Right ventricle myocardium inferior (tissue), 1 donor: ENCODE measurements at regions not wholly inside any gene's neighbourhood (a gene's known extent, or its start where the extent isn't known, plus 50 kb on each side); places are given as distances from the start of the nearest gene placed in this dataset.

Experiments
- ATAC-seq: fragments of 200-7000 bp; cut with Tn5 transposase; one replicate; pipeline ENCODE4 v1.9.1; 2020; ENCODE audit warnings: mild to moderate bottlenecking, moderate library complexity
- DNase-seq: peaks from one replicate; pipeline ENCODE4 v3.0.0; 2021; ENCODE audit errors: missing footprints
- intact Hi-C: fragments of 100-400 bp; cut with DNase I; formaldehyde crosslinking; loops from one replicate; pipeline ENCODE4 v1.11.0; 2022
- donor health status: DM: no; HTN: yes; CAD: no; lungs with severe emphysema.

DNA sequence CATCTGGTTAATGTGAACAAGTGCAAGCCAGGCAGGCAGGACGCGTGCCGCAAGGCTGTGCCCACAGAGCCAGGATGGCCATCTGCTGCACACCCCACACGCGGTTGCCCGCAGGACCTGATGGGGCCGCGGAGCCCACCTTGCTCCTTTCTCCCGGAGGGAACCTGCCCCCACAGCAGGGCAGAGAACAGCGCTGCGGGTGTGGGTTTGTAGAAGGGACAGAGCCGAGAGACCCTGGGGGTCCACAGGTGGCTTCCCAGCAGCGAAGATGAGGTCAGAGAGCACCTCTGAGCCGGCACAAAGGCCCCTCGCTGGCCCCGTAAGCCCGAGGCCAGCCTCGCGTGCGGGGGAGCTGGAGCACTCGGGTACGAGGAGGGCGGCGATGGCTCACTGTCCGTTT is 460.8 kb upstream of the SALL3 start:
- no peak for ATAC-seq

DNA sequence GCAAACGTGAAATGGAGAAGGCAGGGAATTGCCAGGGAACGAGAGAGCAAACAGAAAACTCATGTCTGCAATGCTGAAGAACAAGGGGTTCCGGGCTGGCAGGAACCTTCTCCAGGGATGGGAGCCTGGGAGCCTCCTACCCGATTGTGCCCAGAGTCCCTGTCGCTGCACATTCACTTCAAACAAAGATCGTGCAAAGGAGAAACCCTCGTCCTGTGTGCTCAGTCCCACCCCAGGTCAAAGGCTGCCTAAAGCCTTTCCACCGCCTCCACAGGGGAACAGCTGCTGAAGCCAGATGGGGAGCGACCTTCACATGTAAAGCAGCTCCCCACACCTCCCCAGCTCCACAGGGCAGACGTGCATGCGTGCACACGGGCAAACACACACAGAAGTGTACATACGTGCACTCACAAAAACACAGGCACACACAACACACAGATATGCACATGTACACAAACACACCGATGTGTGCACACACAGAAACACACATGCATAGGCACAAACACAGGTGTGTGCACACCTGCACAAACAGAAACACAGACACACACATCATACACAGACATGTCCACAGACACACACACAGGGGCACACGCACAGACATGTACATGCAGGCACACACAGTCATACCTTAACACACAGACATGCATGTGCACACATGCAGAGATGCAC is 460.1 kb upstream of the SALL3 start:
- DNase-seq (no peak), ATAC-seq (no peak)
- intact Hi-C loops = no loop called here

More for the DNA sequence above, 460.8 kb upstream of the SALL3 start:
- intact Hi-C loops = no loop called here
- no peak for DNase-seq

DNA sequence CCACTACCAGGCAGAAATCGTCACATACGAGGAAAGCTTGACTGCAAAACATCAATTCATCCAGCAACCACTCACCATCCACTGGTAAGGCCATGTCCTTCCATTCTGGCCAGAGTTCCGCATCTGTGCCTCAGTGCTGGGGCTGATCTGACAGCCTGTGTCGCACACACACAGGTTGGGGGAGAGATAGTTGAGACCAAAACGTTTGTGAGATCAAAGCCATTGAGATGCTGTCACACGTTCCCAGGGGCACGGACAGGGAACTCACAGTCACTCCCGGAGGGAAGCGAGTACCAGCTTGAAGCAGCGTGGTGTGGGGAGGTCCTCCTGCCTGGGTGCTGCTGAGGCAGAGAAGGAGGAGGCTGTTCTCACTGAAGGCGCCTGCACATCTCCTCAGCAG is 458.5 kb upstream of the SALL3 start:
- ATAC-seq = no peak
- DNase-seq = no peak
- intact Hi-C loops = no loop called here

DNA sequence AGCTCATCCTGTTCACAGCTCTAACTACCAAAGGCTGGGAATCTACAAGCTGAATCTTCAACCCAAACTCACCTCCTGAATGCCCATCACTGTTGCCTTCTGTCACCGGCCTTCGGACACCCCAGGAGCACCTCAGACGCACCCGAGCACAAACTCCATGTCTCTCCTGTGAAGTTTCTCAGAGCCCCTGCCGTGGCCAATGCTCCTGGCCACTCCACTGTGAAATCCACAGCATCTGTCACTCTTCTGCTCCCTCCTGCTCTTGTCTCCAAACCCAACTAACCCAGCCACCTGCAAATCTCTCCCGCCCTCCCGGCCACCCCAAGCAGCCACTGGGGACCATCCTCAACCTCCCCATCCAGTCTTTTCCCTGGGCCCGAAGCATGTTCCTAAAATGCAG is 457.9 kb upstream of the SALL3 start:
- DNase-seq = no peak
- ATAC-seq = no peak
- intact Hi-C loops = no loop called here

DNA sequence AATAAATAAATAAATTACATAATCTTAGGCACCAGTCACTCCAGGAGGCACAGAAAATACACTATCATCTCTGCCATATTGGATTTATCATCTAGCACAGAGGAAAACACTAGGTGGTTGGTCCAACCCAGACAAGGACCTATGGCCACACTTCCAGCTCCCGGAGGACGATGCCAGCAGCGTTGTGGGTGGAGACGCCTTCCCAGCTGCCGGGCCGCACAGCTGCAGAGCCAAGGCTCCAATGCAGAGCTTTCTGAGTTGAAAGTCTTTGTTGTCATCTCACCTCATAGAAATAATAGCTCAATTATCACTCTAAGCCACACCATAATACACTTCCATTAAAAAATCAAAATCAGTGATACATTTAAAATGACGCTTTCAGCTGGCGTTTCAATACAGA is 457.1 kb upstream of the SALL3 start:
- DNase-seq = no peak
- intact Hi-C loops = no loop called here
- ATAC-seq = no peak

DNA sequence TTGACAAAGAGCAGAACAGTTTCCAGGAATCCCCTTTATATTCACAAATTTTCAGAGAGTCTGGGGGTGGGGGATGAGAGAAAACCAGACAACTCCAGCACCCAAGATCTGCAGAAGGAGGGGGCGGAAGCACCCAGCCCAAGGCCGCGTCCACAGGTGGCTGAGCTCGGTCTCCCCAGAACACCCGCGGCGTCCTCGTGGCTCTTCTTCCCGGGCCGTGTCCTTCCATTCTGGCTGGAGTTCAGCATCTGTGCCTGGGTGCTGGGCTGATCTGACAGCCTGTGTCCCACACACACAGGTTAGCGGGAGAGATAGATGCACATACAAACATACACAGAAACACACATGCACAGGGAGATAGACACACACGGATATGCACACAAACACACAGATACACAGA is 455.8 kb upstream of the SALL3 start:
- ATAC-seq (no peak), DNase-seq (no peak)
- intact Hi-C loops = no loop called here

DNA sequence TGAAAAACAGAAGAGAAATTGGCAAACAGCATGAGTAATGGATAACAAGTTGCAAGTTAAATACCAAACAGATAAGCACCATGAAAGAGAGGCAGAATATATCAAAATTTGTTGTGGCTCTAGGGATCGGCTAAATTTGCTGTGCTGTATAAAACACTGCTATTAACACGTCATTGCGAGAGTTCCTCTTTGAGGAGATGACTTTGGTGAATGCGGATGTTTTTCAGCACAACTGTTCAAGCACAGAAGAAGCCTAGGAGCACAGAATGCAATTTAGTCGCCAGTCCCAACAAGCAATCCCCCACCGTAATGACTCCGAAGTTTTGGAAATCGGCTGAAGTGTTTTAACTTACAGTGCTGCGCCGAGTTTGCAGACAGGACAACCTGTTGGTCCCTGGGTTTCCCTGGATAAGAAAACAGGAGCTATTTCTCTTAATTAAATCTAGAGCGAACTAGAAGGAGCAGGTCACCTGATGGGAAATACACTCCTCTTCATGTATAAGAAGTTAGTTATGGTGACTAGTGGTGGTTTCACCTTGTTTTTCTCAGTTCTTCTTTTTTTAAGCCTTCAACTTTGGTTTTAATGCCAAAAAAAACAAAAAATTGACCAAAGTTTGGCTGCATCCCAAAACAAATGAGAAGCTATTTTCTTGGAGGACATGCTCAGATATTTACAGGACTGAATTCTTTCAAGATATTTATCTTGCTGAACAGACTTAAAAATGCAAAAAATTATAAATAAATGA is 454.1 kb upstream of the SALL3 start:
- intact Hi-C loops = no loop called here
- no peak for DNase-seq
- ATAC-seq = no peak

DNA sequence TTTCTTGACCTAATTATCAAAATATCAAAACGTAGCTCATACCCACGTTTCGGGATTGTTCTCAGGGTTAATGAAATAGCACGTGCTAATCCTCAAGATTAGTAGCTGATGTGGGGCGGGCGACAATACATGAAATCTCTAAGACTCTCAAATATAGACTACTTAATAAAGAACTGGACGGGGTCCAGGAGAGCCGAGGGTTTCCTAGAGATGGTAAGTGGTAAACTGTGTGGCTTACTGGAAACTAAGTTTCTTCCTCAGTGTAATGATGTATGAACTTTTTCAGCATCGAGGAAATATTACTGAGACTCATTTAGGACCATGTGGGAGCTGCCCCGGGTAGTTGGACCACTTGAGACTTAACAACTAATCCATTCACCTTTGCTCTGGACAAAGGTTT is 453.3 kb upstream of the SALL3 start:
- no peak for DNase-seq
- no peak for ATAC-seq
- intact Hi-C loops = no loop called here

DNA sequence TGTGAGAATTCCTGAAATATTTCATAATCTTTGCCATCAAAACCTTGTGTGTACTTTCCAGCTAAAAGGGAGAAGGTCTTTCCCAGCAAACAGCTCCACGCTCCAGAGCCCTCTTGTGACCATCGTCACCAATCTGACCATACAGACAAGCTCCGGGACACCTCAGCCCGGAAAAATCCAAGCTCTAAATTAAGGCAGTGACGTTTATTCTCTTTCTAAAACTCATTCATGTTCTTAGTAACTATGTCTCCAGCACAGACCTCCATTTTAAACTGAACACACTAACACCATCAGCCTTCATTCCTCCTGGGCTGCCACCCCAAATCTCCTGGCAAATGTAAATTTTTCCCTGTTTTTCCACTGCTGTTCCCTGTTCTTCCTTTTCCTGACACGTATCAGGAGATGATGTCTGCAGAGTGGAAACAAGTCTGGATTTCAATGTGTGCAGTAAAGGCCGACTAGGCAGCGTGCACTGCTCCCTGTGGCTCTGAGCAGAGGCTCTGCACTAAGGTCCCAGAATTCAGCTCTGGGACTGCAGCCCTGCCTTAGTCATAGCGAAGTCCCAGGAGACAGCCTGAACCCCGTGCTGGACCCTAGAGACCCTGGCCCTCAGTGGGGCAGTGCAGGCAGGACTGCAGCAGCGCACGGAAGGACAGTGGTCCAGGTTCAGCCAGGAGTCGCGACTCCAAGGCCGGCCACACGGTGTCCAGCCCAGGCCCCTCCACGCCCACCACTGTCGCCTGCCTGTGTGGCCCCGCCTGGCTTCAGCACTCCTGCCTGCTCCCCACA is 452.5 kb upstream of the SALL3 start:
- DNase-seq (no peak), ATAC-seq (no peak)
- intact Hi-C loops = no loop called here

DNA sequence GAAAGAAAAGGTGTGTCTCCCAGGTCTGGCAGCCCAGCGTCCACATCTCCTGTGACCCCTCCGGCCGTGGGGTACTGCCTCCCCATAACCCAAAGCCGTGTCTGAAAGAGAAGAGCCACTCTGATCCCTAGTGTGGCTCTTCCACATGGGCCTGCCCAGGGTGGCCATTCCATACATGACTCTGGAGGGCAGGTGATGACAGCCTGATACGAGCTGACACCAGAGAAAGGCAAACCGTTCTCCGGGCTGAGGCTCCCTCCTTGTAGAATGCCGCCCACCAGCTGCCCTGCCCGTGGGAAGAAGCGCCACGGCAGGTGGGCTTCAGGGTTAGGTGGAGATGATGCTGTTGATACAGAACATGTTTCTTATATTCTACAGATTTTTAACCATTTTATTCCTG is 451.6 kb upstream of the SALL3 start:
- intact Hi-C loops = no loop called here
- ATAC-seq = no peak
- DNase-seq = no peak

DNA sequence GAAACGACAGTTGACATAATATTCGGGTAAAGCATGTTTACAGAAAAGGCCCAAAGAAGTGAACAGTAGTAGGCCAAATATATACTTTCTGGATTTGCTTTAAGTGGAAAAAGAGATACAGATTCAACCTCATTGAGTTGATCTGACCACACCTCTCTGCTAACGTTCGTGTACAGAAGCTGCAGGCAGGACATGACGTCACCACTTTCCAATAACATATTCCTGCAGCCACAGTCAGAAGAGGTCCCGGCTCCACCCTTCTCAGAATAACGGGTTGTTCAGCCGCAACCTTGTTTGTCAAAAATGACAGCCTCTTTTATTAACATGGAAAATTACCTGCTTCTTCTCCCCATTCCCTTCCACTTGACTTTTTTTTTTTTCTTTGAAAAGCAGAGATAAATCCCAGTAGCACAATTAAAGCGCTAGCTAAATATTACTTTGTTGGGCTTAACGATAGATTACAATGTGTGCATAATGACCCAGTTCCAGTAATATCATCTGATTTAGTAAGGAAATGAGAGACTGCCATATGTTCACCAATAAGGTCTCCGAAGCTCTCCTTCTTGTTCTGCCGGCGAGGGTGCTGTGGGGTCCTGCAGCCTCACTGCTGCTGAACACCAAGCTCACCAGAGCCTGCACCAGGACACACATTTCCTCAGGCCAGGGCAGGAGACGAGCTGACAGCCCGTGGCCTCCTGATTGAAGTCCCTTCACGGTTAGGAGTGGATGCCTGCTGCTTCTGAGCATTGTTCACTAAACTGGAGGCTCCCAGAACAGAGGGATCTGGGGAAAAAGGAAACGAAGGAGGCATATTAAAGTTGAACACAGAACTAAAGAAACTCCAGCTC is 451.0 kb upstream of the SALL3 start:
- ATAC-seq = no peak
- intact Hi-C loops = no loop called here
- DNase-seq = no peak

DNA sequence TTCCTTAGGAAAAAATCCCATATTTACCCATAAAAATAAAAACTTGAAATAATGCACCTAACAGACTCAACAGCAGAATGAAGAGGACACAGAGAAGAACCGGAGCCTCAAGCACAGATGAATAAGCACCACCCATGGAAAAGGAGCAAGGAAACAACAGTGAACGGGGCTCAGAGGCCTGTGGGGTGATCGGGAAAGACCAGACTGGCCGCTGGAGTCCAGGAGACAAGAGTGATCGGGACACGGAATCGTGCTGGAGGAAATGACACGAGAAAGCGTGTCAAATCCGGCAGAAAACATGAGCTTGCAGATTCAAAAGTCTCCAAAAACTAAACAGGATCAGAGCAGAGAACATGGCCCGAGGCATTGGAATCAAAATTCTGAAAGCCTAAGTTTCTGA is 448.0 kb upstream of the SALL3 start:
- DNase-seq = no peak
- ATAC-seq = no peak
- intact Hi-C loops = no loop called here

DNA sequence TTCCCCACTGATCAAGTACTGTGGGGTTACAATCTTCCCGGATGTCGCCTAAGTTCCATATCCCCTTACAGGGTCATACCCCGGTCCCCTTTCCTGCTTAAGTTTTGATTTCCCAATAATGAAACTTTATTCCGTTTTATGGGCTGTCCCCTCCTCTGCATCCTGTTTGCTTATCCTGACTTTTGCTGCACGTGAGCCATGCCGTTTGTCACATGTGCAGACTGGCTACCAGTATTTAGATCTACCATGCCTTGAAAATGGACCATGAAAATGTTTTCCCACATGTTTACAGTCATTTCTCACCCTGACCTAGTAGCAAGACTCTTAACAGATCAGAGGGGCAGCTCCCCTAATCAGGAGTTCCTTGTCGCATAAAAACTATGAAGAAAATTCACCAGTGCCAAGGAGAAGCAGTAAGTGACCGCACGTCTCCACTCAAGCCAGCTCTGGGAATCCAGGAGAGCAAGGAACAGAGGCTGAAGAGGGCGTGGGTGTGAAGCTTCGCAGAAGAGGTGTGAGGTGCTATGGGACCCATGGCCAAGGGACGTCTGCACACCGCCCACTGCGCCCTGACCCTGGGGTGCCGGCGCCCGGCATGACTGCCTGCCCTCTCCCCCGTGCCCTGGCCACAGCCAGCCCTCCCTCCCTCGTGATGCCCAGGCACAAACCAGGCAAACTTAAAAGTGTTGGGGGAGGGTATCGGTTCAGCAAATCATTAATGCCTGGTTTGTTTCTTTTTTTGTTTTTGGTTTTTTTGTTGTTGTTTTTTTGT is 440.8 kb upstream of the SALL3 start:
- ATAC-seq = no peak
- no peak for DNase-seq
- intact Hi-C loops = no loop called here

DNA sequence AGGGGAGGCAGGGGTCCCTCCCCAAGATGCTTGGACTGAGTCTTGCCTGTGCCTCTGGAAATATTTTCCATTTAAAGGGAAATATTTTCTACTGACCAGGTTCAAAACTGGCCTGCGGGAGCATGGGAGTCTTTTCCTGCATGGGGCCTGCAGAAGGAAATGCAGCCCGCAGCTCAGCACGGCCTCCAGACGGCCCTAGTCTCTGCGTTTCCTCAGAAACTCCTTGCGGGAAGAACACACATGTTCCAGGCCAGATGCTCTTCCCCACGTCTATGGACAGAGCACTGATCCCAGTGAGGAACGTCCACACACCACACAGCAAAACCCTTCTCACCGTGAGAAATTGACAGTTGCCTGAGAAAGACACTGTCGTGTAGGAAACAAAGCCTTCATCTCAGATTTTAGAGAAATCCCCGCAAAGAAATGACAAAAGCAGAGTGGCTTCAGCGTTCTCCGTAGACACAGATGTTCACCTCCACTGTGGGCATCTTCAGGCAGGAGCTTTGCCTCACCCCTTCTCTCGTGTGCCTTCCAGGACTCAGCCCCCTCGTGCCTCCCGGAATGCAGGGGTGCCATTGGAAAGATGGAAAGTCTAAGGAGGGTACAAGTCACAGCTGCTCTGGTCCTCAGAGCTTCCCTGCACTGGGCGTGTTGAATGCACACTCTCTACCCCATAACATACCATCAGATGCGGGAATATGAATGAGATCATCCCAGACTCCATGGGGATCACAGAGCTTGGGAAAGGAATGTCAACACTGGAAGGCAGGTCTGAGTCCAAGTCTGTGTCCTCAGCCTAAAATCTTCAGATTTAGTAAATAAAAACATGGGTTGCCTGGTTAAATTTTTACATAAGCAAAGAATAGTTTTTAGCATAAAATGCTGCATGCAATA is 438.7 kb upstream of the SALL3 start:
- intact Hi-C loops = loop anchor here (10.0 kb wide), 2 partner anchors 64 to 624 kb away; no protein-coding TSS in a partner anchor
- no peak for ATAC-seq
- no peak for DNase-seq

DNA sequence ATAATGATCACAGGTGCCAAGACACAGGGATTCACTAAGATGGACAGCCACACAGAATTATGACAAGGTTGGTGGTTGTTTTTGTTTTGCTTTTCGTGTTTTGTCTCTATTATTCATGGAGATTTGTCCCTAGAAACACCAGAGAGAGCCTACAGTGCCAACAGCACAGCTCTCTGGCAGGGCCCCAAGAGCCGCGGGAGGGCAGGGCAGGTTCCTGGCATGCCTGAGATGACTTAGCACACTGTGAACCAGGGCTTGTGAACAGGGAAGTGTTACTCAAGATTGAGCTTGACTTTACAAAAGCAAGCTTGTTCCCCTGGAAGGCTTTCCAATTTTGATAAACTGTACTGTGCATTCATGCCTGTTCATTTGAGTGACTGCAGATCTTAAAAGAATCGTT is 437.4 kb upstream of the SALL3 start:
- peak; percentile 85 for DNase-seq
- peak; percentile 94 for ATAC-seq
- intact Hi-C loops = loop anchor here (10.0 kb wide), 2 partner anchors 63 to 623 kb away; no protein-coding TSS in a partner anchor

DNA sequence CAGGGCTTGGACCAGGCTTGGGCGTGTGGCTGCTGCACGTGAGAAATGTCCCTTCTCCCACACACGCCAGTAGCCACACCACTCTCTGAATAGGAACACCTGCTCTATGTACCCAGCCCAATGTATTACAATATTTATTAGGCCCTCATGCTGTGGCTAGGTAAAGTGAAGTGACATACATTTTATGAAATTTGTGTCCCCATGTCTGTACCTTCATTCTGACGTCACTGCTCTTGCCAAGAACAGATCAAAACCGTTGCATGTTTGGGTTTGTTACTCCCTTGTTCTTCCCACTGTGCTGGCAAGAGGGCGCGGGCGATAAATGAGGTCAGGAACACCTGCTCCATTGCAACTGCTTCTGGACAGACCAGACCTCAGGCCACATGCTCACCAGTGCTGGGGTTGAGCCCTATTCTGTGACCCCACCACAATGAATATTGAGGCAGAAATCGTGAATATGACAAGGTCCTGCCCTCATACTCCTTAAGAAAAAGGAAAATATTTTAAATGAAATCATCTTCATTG is 436.4 kb upstream of the SALL3 start:
- no peak for DNase-seq
- no peak for ATAC-seq
- intact Hi-C loops = loop anchor here (10.0 kb wide), 2 partner anchors 62 to 622 kb away; no protein-coding TSS in a partner anchor

DNA sequence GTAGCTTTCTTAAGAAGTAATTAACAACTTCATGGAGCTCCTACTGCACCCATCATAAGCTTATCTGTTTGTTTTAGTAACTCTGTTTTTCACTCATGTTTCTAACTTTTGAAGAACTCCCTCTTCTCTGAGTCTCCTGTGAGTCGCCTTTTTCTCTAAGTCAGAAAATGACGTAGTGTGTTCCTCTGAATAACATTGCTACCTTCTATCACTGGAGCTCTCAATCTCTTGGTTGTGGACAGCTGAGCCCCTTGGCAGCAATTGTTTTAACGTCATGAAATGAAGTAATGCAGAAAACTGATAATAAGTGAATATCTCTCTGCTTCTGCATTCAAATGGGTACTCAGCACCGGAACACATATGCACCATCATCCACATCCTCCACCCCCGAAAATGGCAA is 433.3 kb upstream of the SALL3 start:
- intact Hi-C loops = loop anchor here (10.0 kb wide), 2 partner anchors 59 to 619 kb away; no protein-coding TSS in a partner anchor
- DNase-seq (no peak), ATAC-seq (no peak)
